Mucosa of gallbladder (tissue), 1 donor: ENCODE measurements at regions not wholly inside any gene's neighbourhood (a gene's known extent, or its start where the extent isn't known, plus 50 kb on each side); places are given as distances from the start of the nearest gene placed in this dataset.
"Not testable (repeated sequence)": the region's sequence is repeated elsewhere in the genome, so short reads cannot be mapped to it uniquely, and the experiment has no call there.

Source experiments
- DNase-seq: peaks from one replicate; pipeline ENCODE4 v3.0.0-alpha.2; 2020; ENCODE audit warnings: low spot score
- donor health status: DM: no; HTN: no; CAD: no.

DNA sequence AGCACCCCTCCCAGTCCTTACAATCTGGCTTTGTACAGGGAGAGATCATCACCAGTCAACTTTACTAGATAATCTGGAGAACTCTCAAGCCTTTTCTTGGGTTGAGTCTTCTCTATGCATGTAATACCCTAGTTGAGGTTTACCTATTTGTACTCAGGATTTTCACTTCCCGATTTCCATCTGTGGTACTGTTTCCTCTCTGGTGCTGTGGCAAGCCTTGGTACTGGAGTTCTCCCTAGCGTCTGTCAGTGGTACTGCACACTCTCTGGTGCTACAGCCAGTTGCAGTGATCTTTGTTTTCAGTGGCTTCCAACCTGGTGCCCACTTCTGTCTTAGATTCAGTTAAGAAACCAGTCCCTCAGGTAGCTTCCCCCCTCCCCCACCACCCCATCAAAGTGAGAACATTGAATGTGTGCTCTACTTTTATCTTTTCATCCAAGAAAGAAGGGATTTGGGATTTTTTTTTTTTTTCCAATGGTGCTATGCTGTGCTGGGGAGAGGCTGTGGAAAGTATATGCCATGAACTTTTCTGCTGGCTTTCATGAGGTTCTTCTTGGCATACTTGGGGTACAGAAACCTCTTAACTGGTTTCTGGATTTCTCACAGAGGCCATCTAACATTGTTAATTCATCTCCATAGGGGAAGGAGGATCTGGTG, 69.4 kb upstream of the EVL start:
- DNase-seq = peak; percentile 79

DNA sequence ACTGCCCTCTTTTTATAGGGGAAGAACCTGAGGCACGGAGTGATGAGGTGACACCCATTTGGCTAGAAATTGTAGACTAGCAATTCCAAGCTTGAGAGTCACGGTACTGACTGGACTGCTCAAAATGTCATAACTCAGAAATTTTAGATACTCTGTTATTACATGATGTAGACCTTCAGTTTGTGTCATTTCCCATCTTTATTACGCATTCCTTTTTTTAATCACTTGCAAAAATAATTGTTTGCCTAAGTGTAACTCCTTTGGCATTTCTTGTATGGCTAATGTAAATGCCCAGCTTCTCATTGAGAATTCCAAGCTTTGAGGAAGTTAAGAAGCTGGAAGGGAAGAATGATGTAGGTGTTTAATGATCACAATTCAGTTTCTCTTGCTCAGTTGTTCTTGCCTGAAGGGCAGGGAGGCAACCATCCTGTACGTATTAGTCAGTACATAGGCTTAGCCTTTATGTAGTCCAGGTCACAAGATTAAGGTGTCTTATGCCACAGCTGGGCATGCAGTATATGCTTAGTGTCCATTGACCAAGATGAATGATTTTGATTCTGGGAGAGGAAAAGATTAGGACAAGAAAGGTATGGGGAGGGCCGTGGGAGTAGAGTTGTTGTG, 68.2 kb upstream of the EVL start:
- DNase-seq = no peak

DNA sequence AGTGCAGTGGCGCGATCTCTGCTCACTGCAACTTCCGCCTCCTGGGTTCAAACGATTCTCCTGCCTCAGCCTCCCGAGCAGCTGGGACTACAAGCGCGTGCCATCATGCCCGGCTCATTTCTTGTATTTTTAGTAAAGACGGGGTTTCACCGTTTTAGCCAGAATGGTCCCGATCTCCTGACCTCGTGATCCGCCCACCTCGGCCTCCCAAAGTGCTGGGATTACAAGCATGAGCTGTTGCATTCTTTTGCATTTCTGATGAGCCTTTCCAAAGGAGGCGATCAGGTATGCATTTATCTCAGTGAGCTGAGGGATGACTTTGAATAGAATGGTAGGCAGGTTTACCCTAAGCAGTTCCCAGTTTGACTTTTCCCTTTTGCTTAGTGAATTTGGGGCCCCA, 64.8 kb upstream of the EVL start:
- not testable (repeated sequence) for DNase-seq

DNA sequence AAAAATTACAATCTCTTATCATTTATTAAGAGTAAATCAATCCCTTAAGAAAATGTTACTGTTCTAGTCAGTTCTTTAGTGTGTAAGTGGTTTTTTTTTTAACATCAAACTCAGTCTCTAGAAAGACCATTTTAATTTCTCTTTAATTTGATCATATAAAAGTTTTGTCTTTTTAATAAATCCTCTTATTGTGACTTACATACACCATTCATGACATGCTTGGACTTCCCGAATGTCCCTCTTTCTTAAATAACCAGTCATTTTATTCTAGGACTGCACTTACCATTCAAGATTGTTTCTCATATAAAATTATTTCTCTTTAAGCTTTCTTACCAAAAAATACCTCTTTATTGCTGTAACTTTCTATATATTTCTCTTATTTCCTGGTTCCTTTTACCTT, 60.8 kb upstream of the EVL start:
- no peak for DNase-seq

DNA sequence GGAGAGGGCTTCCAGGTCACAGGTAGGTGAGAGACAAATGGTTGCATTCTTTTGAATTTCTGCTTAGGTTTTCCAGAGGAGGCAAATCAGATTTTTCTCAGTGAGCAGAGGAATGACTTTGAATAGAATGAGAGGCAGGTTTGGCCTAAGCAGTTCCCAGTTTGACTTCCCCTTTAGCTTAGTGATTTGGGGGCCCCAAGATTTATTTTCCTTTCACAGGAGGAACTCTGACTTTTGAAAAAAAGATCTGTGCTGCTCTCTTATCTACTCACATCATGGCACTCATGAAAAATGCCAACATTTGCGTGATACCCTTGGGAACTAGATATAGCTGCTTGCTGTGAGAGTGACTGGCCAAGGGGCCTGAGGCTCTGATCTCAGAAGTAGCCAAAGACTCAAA, 58.0 kb upstream of the EVL start:
- no peak for DNase-seq

DNA sequence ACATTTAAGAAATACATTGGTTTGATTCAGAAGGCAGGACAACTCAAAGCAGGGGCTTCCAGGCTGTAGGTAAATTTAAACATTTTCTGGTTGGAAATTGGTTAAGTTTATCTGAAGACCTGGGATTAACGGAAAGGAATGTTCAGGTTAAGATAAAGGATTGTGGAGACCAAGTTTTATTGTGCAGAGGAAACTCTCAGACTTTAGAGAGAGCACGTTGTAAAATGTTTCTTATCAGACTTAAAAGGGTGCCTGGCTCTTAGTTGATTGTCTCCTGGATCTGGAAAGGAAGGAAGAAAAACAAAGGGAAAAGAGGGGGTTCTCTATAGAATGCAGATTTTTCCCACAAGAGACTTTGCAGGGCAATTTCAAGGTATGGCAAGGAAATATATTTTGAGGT, 55.4 kb upstream of the EVL start:
- not testable (repeated sequence) for DNase-seq

DNA sequence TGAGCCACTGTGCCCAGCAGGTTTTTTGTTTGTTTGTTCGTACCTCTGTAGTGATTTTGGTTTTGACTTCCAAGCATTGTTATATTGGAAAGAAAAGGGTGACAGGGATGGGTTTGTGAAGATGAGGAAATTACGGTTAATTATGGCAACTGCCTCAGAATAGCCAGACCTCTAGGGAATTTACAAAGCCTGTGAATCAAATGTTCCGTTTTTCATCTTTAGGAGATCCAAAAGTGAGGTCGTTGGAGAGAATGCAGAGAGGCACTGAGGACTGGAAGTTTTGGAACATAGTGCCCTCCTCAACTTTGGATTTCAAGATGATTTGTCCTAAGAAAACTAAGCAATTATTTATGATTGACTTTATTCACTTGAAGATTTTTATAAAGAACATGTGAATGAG, 54.5 kb upstream of the EVL start:
- DNase-seq = no peak

DNA sequence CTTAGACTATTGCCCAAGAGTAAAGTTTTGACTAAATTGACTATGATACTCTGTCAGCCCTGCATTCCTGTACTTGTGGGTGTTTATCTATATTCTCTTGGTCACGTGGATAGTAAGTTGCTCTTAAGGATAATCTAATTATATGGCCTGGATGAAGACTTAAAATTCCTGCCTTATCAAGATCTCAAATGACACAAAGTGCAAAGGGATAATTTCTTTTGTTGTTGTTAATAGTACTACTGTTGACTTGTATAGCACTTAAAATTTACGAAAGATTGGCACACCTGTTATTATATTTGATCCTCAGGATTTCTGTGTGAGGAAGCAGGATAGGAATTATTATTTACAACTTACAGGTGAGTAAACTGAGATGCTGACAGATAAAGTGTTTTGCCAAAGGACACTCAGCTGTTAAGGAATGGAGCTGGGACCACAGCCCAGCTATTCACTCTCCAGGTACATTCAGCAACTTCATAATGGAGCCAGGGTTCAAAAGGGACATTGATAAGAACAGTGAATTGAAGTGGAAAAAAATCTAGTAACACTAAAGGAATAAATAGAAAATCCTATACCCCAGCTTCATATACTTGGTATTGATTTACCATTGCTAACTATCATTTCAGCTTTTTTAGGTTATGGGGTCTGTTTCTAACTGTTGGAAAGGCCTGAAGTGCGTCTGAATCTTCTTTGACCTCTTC, 53.4 kb upstream of the EVL start:
- no peak for DNase-seq

DNA sequence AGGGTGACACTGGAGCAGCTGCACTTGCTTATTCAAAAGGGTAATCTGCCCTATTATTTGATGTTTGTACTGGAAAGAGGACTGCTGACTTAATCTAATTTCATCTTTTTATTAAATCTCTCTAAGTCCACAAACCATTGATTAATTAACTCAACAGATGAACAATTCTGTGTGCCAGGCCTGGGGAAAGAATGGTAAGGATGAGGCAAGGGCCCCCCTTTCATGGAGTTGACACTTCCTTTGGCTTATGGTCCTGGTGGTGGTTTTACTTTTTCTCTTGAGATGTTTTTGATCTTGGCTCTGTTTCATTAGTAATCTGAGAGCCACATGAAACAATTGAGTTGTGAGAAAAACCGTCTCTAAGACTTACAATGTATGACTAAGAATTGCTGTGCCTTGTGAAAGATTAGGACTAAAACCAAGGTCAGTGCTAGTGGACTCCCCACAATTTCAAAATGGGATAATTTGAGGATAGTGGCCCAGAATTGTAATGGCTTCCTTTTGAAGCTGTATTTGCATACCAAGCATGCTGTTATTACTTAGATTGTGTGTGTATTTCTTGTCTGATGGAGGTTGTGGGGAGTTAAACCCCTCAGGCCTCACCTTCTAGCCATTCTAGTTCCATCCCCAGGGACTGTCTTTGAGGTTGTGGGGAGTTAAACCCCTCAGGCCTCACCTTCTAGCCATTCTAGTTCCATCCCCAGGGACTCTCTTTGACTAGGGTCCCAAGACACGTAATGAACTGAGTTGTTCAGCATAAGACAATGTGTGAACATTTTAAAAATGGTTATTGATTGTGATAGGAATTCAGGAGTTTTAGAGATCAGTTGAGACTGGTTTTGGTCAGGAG, 52.5 kb upstream of the EVL start:
- DNase-seq = no peak

DNA sequence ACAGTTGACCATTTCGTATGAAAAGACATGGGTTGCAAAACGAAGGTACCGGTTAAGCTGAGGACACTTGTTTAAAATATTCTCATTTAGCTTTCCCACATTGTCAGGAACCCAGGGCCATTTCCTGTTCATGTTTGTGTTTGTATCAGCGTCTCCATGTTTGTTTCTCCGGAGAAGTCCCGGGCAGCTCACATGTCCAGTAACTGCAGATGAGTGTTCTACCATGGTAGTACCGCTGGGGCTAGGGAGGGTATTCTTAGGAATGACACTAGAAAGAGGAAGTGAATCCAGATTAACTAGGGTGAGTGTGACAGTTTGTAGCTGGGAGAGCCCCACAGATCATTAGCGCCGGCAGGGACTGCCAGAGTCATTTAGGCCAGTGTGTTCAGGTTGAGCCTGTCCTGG, 50.0 kb upstream of the EVL start:
- DNase-seq = no peak
